Activated naive CD8-positive, alpha-beta T cell treated with anti-CD3 and anti-CD28 coated beads, Interleukin-2, amount 50 U/mL, for 16 hours (primary cell): ENCODE measurements at regions not wholly inside any gene's neighbourhood (a gene's known extent, or its start where the extent isn't known, plus 50 kb on each side); places are given as distances from the start of the nearest gene placed in this dataset.

ENCODE experiments used
- DNase-seq: peaks from one replicate; pipeline ENCODE4 v3.0.0-alpha.2; 2020; ENCODE audit warnings: low read depth, low spot score

- DNase-seq, result no peak
Measured at GRCh38 chr5:74321326-74321725, 319.2 kb downstream of the ENC1 start.

GRCh38 chr5:74320526-74320925 lies 320.0 kb downstream of the ENC1 start:
- DNase-seq, result no peak

GRCh38 chr5:74319076-74319475 lies 321.5 kb downstream of the ENC1 start:
- DNase-seq, result no peak

DNA sequence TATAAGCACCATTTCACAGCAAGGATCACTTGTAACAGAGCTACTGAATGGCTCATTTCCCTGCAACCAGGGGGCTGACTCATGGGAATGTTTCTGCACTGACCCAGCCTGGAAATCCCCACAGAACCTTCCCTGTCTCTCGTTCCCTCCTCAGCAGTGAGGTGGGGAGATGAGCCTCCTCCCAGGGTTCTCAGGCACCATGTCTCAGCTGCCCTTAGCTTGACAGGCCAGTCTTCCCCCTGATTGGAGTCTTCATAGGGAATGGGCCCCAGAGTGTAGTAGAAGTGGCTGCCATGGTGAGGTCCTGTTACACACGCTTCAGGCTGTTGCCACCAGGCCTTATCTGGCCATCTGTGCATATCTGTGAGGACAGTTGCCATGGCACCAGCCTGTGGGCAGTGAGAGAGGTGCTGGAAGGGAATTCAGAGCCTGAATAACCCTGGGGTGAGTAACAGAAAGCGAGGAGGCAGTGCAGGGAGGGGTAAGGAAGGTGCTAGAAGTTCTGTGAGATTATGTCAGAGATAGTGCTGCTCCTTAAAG lies 324.4 kb downstream of the ENC1 start:
- no peak for DNase-seq

GRCh38 chr5:74314906-74315305 lies 325.6 kb downstream of the ENC1 start:
- no peak for DNase-seq

DNA sequence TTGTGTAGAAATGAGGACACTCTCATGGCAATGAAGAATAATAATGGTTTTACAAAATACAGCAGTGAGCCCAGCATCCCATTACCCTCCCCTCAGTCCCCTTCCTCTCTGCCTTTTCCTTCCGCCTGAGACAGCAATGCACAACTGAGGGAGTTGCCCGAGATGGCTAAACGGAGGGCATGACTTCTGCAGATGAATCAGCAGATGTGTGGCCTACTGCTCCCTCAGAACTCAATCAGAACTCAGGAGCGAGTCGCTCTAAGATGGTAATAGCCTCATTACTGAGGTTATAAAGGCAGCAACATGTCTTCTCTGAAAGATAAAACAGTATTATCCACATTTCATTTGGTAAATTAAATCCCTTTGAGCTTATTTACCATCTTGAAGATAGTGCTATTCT lies 326.6 kb downstream of the ENC1 start:
- no peak for DNase-seq

DNA sequence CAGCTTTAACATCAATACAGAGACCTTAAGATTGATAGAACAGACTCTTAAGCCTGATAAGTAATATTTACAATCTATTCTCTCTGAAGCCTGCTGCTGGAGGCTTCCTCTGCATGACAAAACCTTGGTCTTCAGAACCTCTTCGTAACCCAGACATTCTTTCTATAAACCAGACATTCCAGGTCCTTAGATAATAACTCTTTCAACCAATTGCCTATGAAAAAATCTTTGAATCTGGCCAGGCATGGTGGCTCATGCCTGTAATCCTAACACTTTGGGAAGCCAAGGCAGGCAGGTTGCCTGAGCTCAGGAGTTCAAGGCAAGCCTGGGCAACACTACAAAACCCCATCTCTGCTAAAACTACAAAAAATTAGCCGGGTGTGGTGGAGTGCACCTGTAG lies 327.8 kb downstream of the ENC1 start:
- DNase-seq, result no peak

GRCh38 chr5:74311961-74312360 lies 328.6 kb downstream of the ENC1 start:
- DNase-seq, result no peak

GRCh38 chr5:74310997-74311930 lies 329.3 kb downstream of the ENC1 start:
- DNase-seq, result no peak

DNA sequence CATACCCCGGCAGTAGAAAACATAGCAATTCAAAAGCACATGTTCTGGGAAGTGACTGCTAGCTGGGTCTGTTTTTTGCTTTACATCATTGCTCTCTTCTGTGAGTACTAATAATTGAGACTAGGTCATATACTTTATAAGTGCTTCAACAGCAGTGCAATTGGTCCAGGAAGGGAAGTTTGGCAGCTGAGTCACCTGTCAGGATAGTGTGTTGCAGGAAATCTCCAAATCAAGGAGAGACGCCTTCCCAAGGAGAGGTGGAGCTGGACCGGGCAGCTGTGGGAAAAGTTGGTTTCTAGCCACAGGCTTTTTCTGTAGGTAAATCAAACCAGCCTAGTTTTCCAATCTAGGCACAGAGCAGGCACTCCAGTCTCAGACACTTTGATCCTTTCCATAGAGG lies 330.1 kb downstream of the ENC1 start:
- no peak for DNase-seq

GRCh38 chr5:74309050-74309449 lies 331.5 kb downstream of the ENC1 start:
- DNase-seq, result no peak

DNA sequence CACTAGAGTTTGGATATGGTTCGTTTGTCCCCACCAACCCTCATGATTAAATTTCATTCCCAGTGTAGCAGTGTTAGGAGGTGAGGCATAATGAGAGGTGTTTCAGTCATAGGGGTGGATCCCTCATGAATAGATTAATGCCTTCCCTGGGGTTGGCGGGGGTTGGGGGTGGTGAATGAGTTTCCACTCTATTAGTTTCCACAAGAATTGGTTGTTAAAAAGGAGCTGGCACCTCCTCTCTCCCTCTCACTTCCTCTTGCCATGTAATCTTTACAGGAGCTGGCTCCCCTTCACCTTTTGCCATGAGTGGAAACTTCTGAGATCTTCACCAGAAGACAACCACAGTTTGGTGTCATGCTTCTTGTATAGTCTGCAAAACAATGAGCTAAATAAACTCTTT lies 333.7 kb downstream of the ENC1 start:
- no peak for DNase-seq

GRCh38 chr5:74304536-74304935 lies 336.0 kb downstream of the ENC1 start:
- DNase-seq, result no peak

GRCh38 chr5:74303578-74303977 lies 336.9 kb downstream of the ENC1 start:
- DNase-seq, result no peak

- DNase-seq, result no peak
Measured at GRCh38 chr5:74301576-74301975, 339.0 kb downstream of the ENC1 start.

DNA sequence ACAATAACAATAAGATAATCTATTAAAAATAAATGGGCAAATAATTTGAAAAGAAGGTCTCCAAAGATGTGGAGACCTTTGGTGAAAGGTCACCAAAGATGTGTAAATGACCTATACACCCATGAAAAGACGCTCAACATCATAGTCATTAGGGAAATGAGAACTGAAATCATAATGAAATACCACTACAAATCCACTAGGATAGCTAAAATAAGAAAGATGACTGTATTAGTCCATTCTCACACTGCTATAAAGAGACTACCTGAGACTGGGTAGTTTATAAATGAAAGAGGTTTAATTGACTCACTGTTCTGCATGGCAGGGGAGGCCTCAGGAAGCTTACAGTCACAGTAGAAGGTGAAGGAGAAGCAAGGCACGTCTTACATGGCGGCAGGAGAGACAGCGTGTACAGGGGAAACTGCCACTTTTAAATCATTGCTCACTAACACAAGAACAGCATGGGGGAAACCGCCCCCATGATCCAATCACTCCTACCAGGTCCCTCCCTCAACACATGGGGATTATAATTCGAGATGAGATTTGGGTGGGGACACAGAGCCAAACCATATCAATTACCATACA lies 339.6 kb downstream of the ENC1 start:
- DNase-seq, result no peak

- no peak for DNase-seq
Measured at GRCh38 chr5:74299833-74300232, 340.7 kb downstream of the ENC1 start.

GRCh38 chr5:74296685-74297408 lies 343.7 kb downstream of the ENC1 start:
- no peak for DNase-seq

- no peak for DNase-seq
Measured at GRCh38 chr5:74295676-74296075, 344.9 kb downstream of the ENC1 start.

DNA sequence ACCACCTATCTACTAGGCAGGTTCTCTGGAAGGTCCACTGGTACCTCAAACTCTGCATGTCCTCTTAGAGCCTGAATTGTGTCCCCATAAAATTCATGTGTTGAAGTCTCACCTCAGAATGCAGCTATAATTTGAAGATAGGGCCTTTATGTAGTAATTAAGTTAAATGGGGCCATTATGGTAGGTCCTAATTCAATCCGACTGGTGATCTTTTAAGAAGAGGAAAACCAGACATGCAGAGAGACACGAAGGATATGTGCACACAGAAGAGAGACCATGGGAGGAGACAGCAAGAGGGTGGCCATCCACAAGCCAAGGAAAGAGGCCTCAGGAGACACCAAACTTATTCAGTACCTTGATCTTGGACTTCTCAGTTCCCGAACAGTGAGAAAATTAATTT lies 345.4 kb downstream of the ENC1 start:
- DNase-seq, result no peak

- no peak for DNase-seq
Measured at GRCh38 chr5:74294231-74294705, 346.3 kb downstream of the ENC1 start.

- DNase-seq, result no peak
Measured at GRCh38 chr5:74293182-74293581, 347.3 kb downstream of the ENC1 start.
